Trophoblast cell (in vitro differentiated cells and primary cell): ENCODE measurements at regions not wholly inside any gene's neighbourhood (a gene's known extent, or its start where the extent isn't known, plus 50 kb on each side); places are given as distances from the start of the nearest gene placed in this dataset.

Experiments used
- DNase-seq, 2 donors: peaks; one replicate each; pipeline ENCODE4 v3.0.0-alpha.2; 2016
- H2AFZ ChIP-seq: 2 replicates; pipeline ENCODE4 v1.6.1; 2013; ENCODE audit warnings: low read length, moderate library complexity, mild to moderate bottlenecking; ENCODE audit not compliant: insufficient read depth, poor library complexity
- H2AK5ac ChIP-seq: 2 replicates; pipeline ENCODE4 v1.6.1; 2013; ENCODE audit warnings: mild to moderate bottlenecking, low read length
- H2BK120ac ChIP-seq: 2 replicates; pipeline ENCODE4 v1.6.1; 2013; ENCODE audit warnings: low read length, mild to moderate bottlenecking, moderate library complexity; ENCODE audit not compliant: insufficient read depth, poor library complexity
- H2BK12ac ChIP-seq: 2 replicates; pipeline ENCODE4 v1.6.1; 2013; ENCODE audit warnings: mild to moderate bottlenecking, low read length, moderate library complexity
- H2BK5ac ChIP-seq: 2 replicates; pipeline ENCODE4 v1.6.1; 2013; ENCODE audit warnings: low read length, low read depth, moderate library complexity, mild to moderate bottlenecking; ENCODE audit not compliant: poor library complexity
- H3K14ac ChIP-seq: 2 replicates; pipeline ENCODE4 v1.6.1; 2013; ENCODE audit warnings: mild to moderate bottlenecking, low read length
- H3K18ac ChIP-seq: 2 replicates; pipeline ENCODE4 v1.6.1; 2013; ENCODE audit warnings: mild to moderate bottlenecking, low read length
- H3K23ac ChIP-seq: 2 replicates; pipeline ENCODE4 v1.6.1; 2013; ENCODE audit warnings: low read length
- H3K27ac ChIP-seq: 2 replicates; pipeline ENCODE4 v1.5.1; 2013; ENCODE audit warnings: low read depth, mild to moderate bottlenecking, inconsistent platforms, low read length, moderate library complexity
- H3K27me3 ChIP-seq: 2 replicates; pipeline ENCODE4 v1.6.1; 2013; ENCODE audit warnings: inconsistent platforms, mild to moderate bottlenecking, low read length, moderate library complexity; ENCODE audit not compliant: insufficient read depth
- H3K36me3 ChIP-seq, 2 experiments: 1 replicate in 1 of 2; 2 replicates in 1 of 2; pipeline ENCODE4 v1.6.1; 2013; ENCODE audit warnings: low read length in 2 of 2, mild to moderate bottlenecking in 2 of 2, moderate library complexity in 1 of 2; ENCODE audit not compliant: insufficient read depth in 2 of 2, control insufficient read depth in 1 of 2
- H3K4ac ChIP-seq: 2 replicates; pipeline ENCODE4 v1.6.1; 2013; ENCODE audit warnings: low read depth, mild to moderate bottlenecking, low read length, moderate library complexity
- H3K4me1 ChIP-seq, 2 experiments: 1 replicate in 1 of 2; 2 replicates in 1 of 2; pipeline ENCODE4 v1.6.1; 2013; ENCODE audit warnings: low read length in 2 of 2, mild to moderate bottlenecking in 2 of 2, moderate library complexity in 1 of 2; ENCODE audit not compliant: insufficient read depth in 2 of 2, control insufficient read depth in 1 of 2
- H3K4me2 ChIP-seq: 2 replicates; pipeline ENCODE4 v1.6.1; 2013; ENCODE audit warnings: inconsistent platforms, mild to moderate bottlenecking, low read length, moderate library complexity
- H3K4me3 ChIP-seq: 2 replicates; pipeline ENCODE4 v1.5.1; 2013; ENCODE audit warnings: mild to moderate bottlenecking, low read depth, low read length, inconsistent platforms
- H3K79me1 ChIP-seq: one replicate; pipeline ENCODE4 v1.6.1; 2013; ENCODE audit warnings: low read length
- H3K79me2 ChIP-seq: 2 replicates; pipeline ENCODE4 v1.6.1; 2013; ENCODE audit warnings: low read length, mild to moderate bottlenecking; ENCODE audit not compliant: control insufficient read depth, insufficient read depth, poor library complexity
- H3K9ac ChIP-seq: 2 replicates; pipeline ENCODE4 v1.6.1; 2013; ENCODE audit warnings: mild to moderate bottlenecking, low read length
- H3K9me3 ChIP-seq: 2 replicates; pipeline ENCODE4 v1.6.1; 2013; ENCODE audit warnings: low read depth, mild to moderate bottlenecking, control low read depth, inconsistent platforms, low read length; ENCODE audit not compliant: insufficient read depth
- H4K12ac ChIP-seq: 2 replicates; pipeline ENCODE4 v1.6.1; 2013; ENCODE audit warnings: low read depth, mild to moderate bottlenecking, low read length, moderate library complexity
- H4K8ac ChIP-seq: 2 replicates; pipeline ENCODE4 v1.6.1; 2013; ENCODE audit warnings: low read depth, mild to moderate bottlenecking, low read length, moderate library complexity
- H4K91ac ChIP-seq: one replicate; pipeline ENCODE4 v1.6.1; 2013; ENCODE audit warnings: low read depth, mild to moderate bottlenecking, low read length, moderate library complexity
- WGBS: extraction: QIAGEN DNeasy Blood & Tissue Kit; methylation state at CpG from one replicate; pipeline ENCODE4 v1.1.7; 2013; ENCODE audit warnings: missing lambda C conversion rate; ENCODE audit not compliant: insufficient read length, insufficient coverage; ENCODE audit errors: extremely low coverage; 5-methylcytosine and 5-hydroxymethylcytosine counted together

- H3K14ac ChIP-seq: no peak overlapping the region
- H3K27ac ChIP-seq: no peak overlapping the region
- H3K23ac ChIP-seq: no peak overlapping the region
- no peak overlapping the region for H3K4me3 ChIP-seq
- no peaks in the 10 kb centered on the region for H3K36me3 ChIP-seq
- no peak overlapping the region for H2BK120ac ChIP-seq
- DNase-seq: no peak
- H3K4ac ChIP-seq: no peak overlapping the region
- H4K12ac ChIP-seq: no peak overlapping the region
- H3K79me1 ChIP-seq: no peaks in the 10 kb centered on the region
- no peak overlapping the region for H3K9ac ChIP-seq
- no peak overlapping the region for H2BK5ac ChIP-seq
- H3K4me1 ChIP-seq: no peaks in the 10 kb centered on the region
- no CpG with 5 or more reads among the region's 1 CpG for WGBS
- no peaks in the 10 kb centered on the region for H3K27me3 ChIP-seq
- H4K8ac ChIP-seq: no peak overlapping the region
- H3K79me2 ChIP-seq: no peaks in the 10 kb centered on the region
- no peak overlapping the region for H2AFZ ChIP-seq
- H3K18ac ChIP-seq: no peak overlapping the region
- H3K4me2 ChIP-seq: no peak overlapping the region
- H4K91ac ChIP-seq: no peak overlapping the region
- no peaks in the 10 kb centered on the region for H3K9me3 ChIP-seq
- H2BK12ac ChIP-seq: no peak overlapping the region
- no peak overlapping the region for H2AK5ac ChIP-seq
These were observed 181.4 kb upstream of the UGT8 start for GRCh38 chr4:114417214-114417613.

- WGBS: no CpG with 5 or more reads among the region's 4 CpGs
- H3K23ac ChIP-seq: no peak overlapping the region
- no peak overlapping the region for H3K4ac ChIP-seq
These were observed 178.5 kb upstream of the UGT8 start for GRCh38 chr4:114420069-114420468.

GRCh38 chr4:114423582-114423981, 175.0 kb upstream of the UGT8 start:
- Histone ChIP-seq H3K4ac (no peak overlapping the region), H3K14ac (no peak overlapping the region), H4K91ac (no peak overlapping the region), H2BK5ac (no peak overlapping the region), H3K4me2 (no peak overlapping the region), H2BK120ac (no peak overlapping the region), H2BK12ac (no peak overlapping the region), H2AFZ (no peak overlapping the region), H3K23ac (no peak overlapping the region), H3K9ac (no peak overlapping the region), H3K27me3 (no peaks in the 10 kb centered on the region), H3K4me1 (no peaks in the 10 kb centered on the region), H4K8ac (no peak overlapping the region), H3K36me3 (no peaks in the 10 kb centered on the region), H3K18ac (no peak overlapping the region), H3K4me3 (no peak overlapping the region), H3K79me2 (no peaks in the 10 kb centered on the region), H2AK5ac (no peak overlapping the region), H3K27ac (no peak overlapping the region), H3K9me3 (no peaks in the 10 kb centered on the region), H4K12ac (no peak overlapping the region), H3K79me1 (no peaks in the 10 kb centered on the region)
- no CpG with 5 or more reads among the region's 3 CpGs for WGBS
- no peak for DNase-seq

More at GRCh38 chr4:114420069-114420468, 178.5 kb upstream of the UGT8 start:
- Histone ChIP-seq H4K91ac (no peak overlapping the region), H2BK12ac (no peak overlapping the region), H2AFZ (no peak overlapping the region), H3K4me2 (no peak overlapping the region), H2BK120ac (no peak overlapping the region), H4K8ac (no peak overlapping the region), H3K9ac (no peak overlapping the region), H3K9me3 (no peaks in the 10 kb centered on the region), H2BK5ac (no peak overlapping the region), H3K27ac (no peak overlapping the region), H3K18ac (no peak overlapping the region), H3K79me1 (no peaks in the 10 kb centered on the region), H3K27me3 (no peaks in the 10 kb centered on the region), H3K79me2 (no peaks in the 10 kb centered on the region), H3K36me3 (no peaks in the 10 kb centered on the region), H3K4me1 (no peaks in the 10 kb centered on the region), H3K4me3 (no peak overlapping the region), H4K12ac (no peak overlapping the region), H2AK5ac (no peak overlapping the region), H3K14ac (no peak overlapping the region)
- DNase-seq: no peak

- Histone ChIP-seq H3K79me1 (no peaks in the 10 kb centered on the region), H3K4me1 (no peaks in the 10 kb centered on the region), H3K4ac (no peak overlapping the region), H3K79me2 (no peaks in the 10 kb centered on the region), H3K27me3 (no peaks in the 10 kb centered on the region), H2BK120ac (no peak overlapping the region), H3K9ac (no peak overlapping the region), H3K27ac (no peak overlapping the region), H2AK5ac (no peak overlapping the region), H2BK12ac (no peak overlapping the region), H3K14ac (no peak overlapping the region), H4K91ac (no peak overlapping the region), H3K4me3 (no peak overlapping the region), H2BK5ac (no peak overlapping the region), H3K18ac (no peak overlapping the region), H3K9me3 (peaks cover 6% of the 10 kb centered on the region), H4K12ac (no peak overlapping the region), H4K8ac (no peak overlapping the region), H3K36me3 (no peaks in the 10 kb centered on the region), H3K4me2 (no peak overlapping the region), H2AFZ (no peak overlapping the region), H3K23ac (no peak overlapping the region)
- WGBS: no CpG with 5 or more reads among the region's 1 CpG
- no peak for DNase-seq
These were observed 163.5 kb upstream of the UGT8 start for GRCh38 chr4:114435116-114435515.
